Activated naive CD4-positive, alpha-beta T cell treated with anti-CD3 and anti-CD28 coated beads, Interleukin-2, amount 10 ng/mL, durations not matched to agents 7 days and 5 days (primary cell): ENCODE measurements at regions not wholly inside any gene's neighbourhood (a gene's known extent, or its start where the extent isn't known, plus 50 kb on each side); places are given as distances from the start of the nearest gene placed in this dataset.

Experiments used
- CTCF ChIA-PET: fragments of 350-600 bp; sonication (Branson Sonifier 250); formaldehyde crosslinking; loops from one replicate; lab custom pipeline; 2021; ENCODE audit warnings: antibody characterized with exemption; lab: Charles Lee
- DNase-seq: peaks from one replicate; pipeline ENCODE4 v3.0.0-alpha.2; 2020
- H3K27ac Mint-ChIP-seq: one replicate; pipeline ENCODE4 v1.8.0; 2021; ENCODE audit warnings: mild to moderate bottlenecking, moderate library complexity, mixed read lengths
- H3K27me3 Mint-ChIP-seq: one replicate; pipeline ENCODE4 v1.8.0; 2021; ENCODE audit warnings: mild to moderate bottlenecking, mixed read lengths
- H3K36me3 Mint-ChIP-seq: one replicate; pipeline ENCODE4 v1.8.0; 2021; ENCODE audit warnings: mixed read lengths
- H3K4me1 Mint-ChIP-seq: one replicate; pipeline ENCODE4 v1.8.0; 2021; ENCODE audit warnings: mixed read lengths
- H3K4me3 Mint-ChIP-seq: one replicate; pipeline ENCODE4 v1.8.0; 2021; ENCODE audit warnings: mild to moderate bottlenecking, moderate library complexity, mixed read lengths
- H3K9me3 Mint-ChIP-seq: one replicate; pipeline ENCODE4 v1.8.0; 2021; ENCODE audit warnings: mixed read lengths

GRCh38 chr3:6098516-6099157, 762.3 kb upstream of the GRM7 start:
- no peaks in the 10 kb centered on the region for H3K4me1 Mint-ChIP-seq

GRCh38 chr3:6099458-6100075, 761.3 kb upstream of the GRM7 start:
- CTCF ChIA-PET, result no interaction called here
- no peaks in the 10 kb centered on the region for H3K27me3 Mint-ChIP-seq
- H3K4me1 Mint-ChIP-seq, result no peaks in the 10 kb centered on the region
- peaks cover 8% of the 10 kb centered on the region for H3K9me3 Mint-ChIP-seq
- H3K27ac Mint-ChIP-seq, result no peak overlapping the region
- DNase-seq, result no peak
- no peak overlapping the region for H3K4me3 Mint-ChIP-seq
- H3K36me3 Mint-ChIP-seq, result no peaks in the 10 kb centered on the region

More at GRCh38 chr3:6098516-6099157, 762.3 kb upstream of the GRM7 start:
- no peak for DNase-seq
- Mint-ChIP-seq H3K27me3 (no peaks in the 10 kb centered on the region), H3K4me3 (no peak overlapping the region), H3K9me3 (peaks cover 7% of the 10 kb centered on the region), H3K36me3 (no peaks in the 10 kb centered on the region), H3K27ac (no peak overlapping the region)
- CTCF ChIA-PET, result no interaction called here

- Mint-ChIP-seq H3K4me3 (no peak overlapping the region), H3K27me3 (no peaks in the 10 kb centered on the region), H3K4me1 (no peaks in the 10 kb centered on the region), H3K36me3 (no peaks in the 10 kb centered on the region), H3K9me3 (peaks cover 8% of the 10 kb centered on the region), H3K27ac (no peak overlapping the region)
- CTCF ChIA-PET, result no interaction called here
- DNase-seq, result no peak
These were observed 755.7 kb upstream of the GRM7 start for GRCh38 chr3:6105187-6105586.

GRCh38 chr3:6108957-6109356, 752.0 kb upstream of the GRM7 start:
- DNase-seq, result no peak
- Mint-ChIP-seq H3K27me3 (no peaks in the 10 kb centered on the region), H3K36me3 (no peaks in the 10 kb centered on the region), H3K4me1 (no peaks in the 10 kb centered on the region), H3K9me3 (peaks cover 5% of the 10 kb centered on the region), H3K4me3 (no peak overlapping the region), H3K27ac (no peak overlapping the region)
- CTCF ChIA-PET, result interaction anchor here (0.6 kb wide), 1 partner anchor 251 kb away, joined by 3 read pairs; no protein-coding TSS in a partner anchor

- no peak overlapping the region for H3K27ac Mint-ChIP-seq
- CTCF ChIA-PET, result no interaction called here
These were observed 750.5 kb upstream of the GRM7 start for GRCh38 chr3:6110451-6110850.

GRCh38 chr3:6112546-6112945, 748.4 kb upstream of the GRM7 start:
- CTCF ChIA-PET, result no interaction called here
- Mint-ChIP-seq H3K27ac (no peak overlapping the region), H3K4me1 (no peaks in the 10 kb centered on the region), H3K9me3 (peaks cover 2% of the 10 kb centered on the region), H3K36me3 (no peaks in the 10 kb centered on the region), H3K27me3 (no peaks in the 10 kb centered on the region), H3K4me3 (no peak overlapping the region)
- DNase-seq, result no peak

More at GRCh38 chr3:6110451-6110850, 750.5 kb upstream of the GRM7 start:
- H3K9me3 Mint-ChIP-seq, result peaks cover 2% of the 10 kb centered on the region
- no peak overlapping the region for H3K4me3 Mint-ChIP-seq
- no peaks in the 10 kb centered on the region for H3K27me3 Mint-ChIP-seq
- no peaks in the 10 kb centered on the region for H3K36me3 Mint-ChIP-seq
- no peaks in the 10 kb centered on the region for H3K4me1 Mint-ChIP-seq
- DNase-seq, result no peak

- Mint-ChIP-seq H3K4me1 (no peaks in the 10 kb centered on the region), H3K4me3 (no peak overlapping the region), H3K27ac (no peak overlapping the region), H3K9me3 (no peaks in the 10 kb centered on the region), H3K36me3 (no peaks in the 10 kb centered on the region), H3K27me3 (no peaks in the 10 kb centered on the region)
- no peak for DNase-seq
- CTCF ChIA-PET, result no interaction called here
These were observed 747.6 kb upstream of the GRM7 start for GRCh38 chr3:6113338-6113737.

- CTCF ChIA-PET, result no interaction called here
- H3K27ac Mint-ChIP-seq, result no peak overlapping the region
- no peak overlapping the region for H3K4me3 Mint-ChIP-seq
- H3K9me3 Mint-ChIP-seq, result peaks cover 3% of the 10 kb centered on the region
- no peak for DNase-seq
- H3K4me1 Mint-ChIP-seq, result no peaks in the 10 kb centered on the region
- no peaks in the 10 kb centered on the region for H3K36me3 Mint-ChIP-seq
- no peaks in the 10 kb centered on the region for H3K27me3 Mint-ChIP-seq
These were observed 741.5 kb upstream of the GRM7 start for GRCh38 chr3:6119367-6119766.

- no peaks in the 10 kb centered on the region for H3K36me3 Mint-ChIP-seq
- H3K9me3 Mint-ChIP-seq, result peaks cover 3% of the 10 kb centered on the region
- no peak overlapping the region for H3K4me3 Mint-ChIP-seq
- CTCF ChIA-PET, result no interaction called here
- H3K4me1 Mint-ChIP-seq, result no peaks in the 10 kb centered on the region
- H3K27me3 Mint-ChIP-seq, result no peaks in the 10 kb centered on the region
- DNase-seq, result no peak
- H3K27ac Mint-ChIP-seq, result no peak overlapping the region
These were observed 740.1 kb upstream of the GRM7 start for GRCh38 chr3:6120786-6121185.

GRCh38 chr3:6124875-6125274, 736.0 kb upstream of the GRM7 start:
- DNase-seq, result no peak
- no peaks in the 10 kb centered on the region for H3K4me1 Mint-ChIP-seq
- H3K27me3 Mint-ChIP-seq, result no peaks in the 10 kb centered on the region
- H3K36me3 Mint-ChIP-seq, result no peaks in the 10 kb centered on the region
- no peak overlapping the region for H3K4me3 Mint-ChIP-seq
- CTCF ChIA-PET, result no interaction called here
- peaks cover 20% of the 10 kb centered on the region for H3K9me3 Mint-ChIP-seq
- no peak overlapping the region for H3K27ac Mint-ChIP-seq

- CTCF ChIA-PET, result no interaction called here
- DNase-seq, result no peak
- Mint-ChIP-seq H3K4me3 (no peak overlapping the region), H3K27ac (no peak overlapping the region), H3K4me1 (no peaks in the 10 kb centered on the region), H3K9me3 (peaks cover 23% of the 10 kb centered on the region), H3K36me3 (no peaks in the 10 kb centered on the region), H3K27me3 (no peaks in the 10 kb centered on the region)
These were observed 735.4 kb upstream of the GRM7 start for GRCh38 chr3:6125520-6125919.

GRCh38 chr3:6132684-6133432, 728.1 kb upstream of the GRM7 start:
- no peaks in the 10 kb centered on the region for H3K27me3 Mint-ChIP-seq
- H3K27ac Mint-ChIP-seq, result no peak overlapping the region
- H3K36me3 Mint-ChIP-seq, result no peaks in the 10 kb centered on the region
- no peak overlapping the region for H3K4me3 Mint-ChIP-seq
- H3K9me3 Mint-ChIP-seq, result peaks cover 20% of the 10 kb centered on the region
- CTCF ChIA-PET, result no interaction called here
- H3K4me1 Mint-ChIP-seq, result no peaks in the 10 kb centered on the region
- DNase-seq, result no peak

- Mint-ChIP-seq H3K36me3 (no peaks in the 10 kb centered on the region), H3K27ac (no peak overlapping the region), H3K4me3 (no peak overlapping the region), H3K9me3 (peaks cover 3% of the 10 kb centered on the region), H3K27me3 (no peaks in the 10 kb centered on the region), H3K4me1 (no peaks in the 10 kb centered on the region)
- no peak for DNase-seq
- CTCF ChIA-PET, result no interaction called here
These were observed 718.2 kb upstream of the GRM7 start for GRCh38 chr3:6142707-6143106.

- Mint-ChIP-seq H3K27me3 (no peaks in the 10 kb centered on the region), H3K4me1 (no peaks in the 10 kb centered on the region), H3K27ac (no peak overlapping the region), H3K9me3 (peaks cover 13% of the 10 kb centered on the region), H3K36me3 (no peaks in the 10 kb centered on the region), H3K4me3 (no peak overlapping the region)
- CTCF ChIA-PET, result no interaction called here
- no peak for DNase-seq
These were observed 713.0 kb upstream of the GRM7 start for GRCh38 chr3:6147883-6148282.
